HL-60 (cell line): ENCODE measurements at regions not wholly inside any gene's neighbourhood (a gene's known extent, or its start where the extent isn't known, plus 50 kb on each side); places are given as distances from the start of the nearest gene placed in this dataset.

Experiments
- CTCF ChIP-seq: IDR thresholded peaks from one replicate; pipeline ENCODE4 v1.5.1; 2011; ENCODE audit warnings: low read length, control low read depth, inconsistent platforms; ENCODE audit not compliant: insufficient read depth
- GABPA ChIP-seq: IDR thresholded peaks from 2 replicates; pipeline ENCODE4 v1.6.1; 2012; ENCODE audit warnings: low read depth
- POLR2AphosphoS5 ChIP-seq: IDR thresholded peaks from 2 replicates; pipeline ENCODE4 v1.6.1; 2012; ENCODE audit warnings: low read depth
- REST ChIP-seq: IDR thresholded peaks from 2 replicates; pipeline ENCODE4 v1.6.1; 2012; ENCODE audit warnings: low read depth; ENCODE audit not compliant: insufficient replicate concordance
- SPI1 ChIP-seq: IDR thresholded peaks from 2 replicates; pipeline ENCODE4 v1.6.1; 2012; ENCODE audit warnings: low read depth, mild to moderate bottlenecking, borderline replicate concordance

- no peak for TF ChIP-seq CTCF
- no peak for TF ChIP-seq REST
- no peak for TF ChIP-seq POLR2AphosphoS5
- TF ChIP-seq SPI1: no peak
- TF ChIP-seq GABPA: no peak
These were observed 319.7 kb upstream of the WWC1 start for GRCh38 chr5:167971706-167972105.
